H9 (cell line): ENCODE measurements at regions not wholly inside any gene's neighbourhood (a gene's known extent, or its start where the extent isn't known, plus 50 kb on each side); places are given as distances from the start of the nearest gene placed in this dataset.

Experiments used
- DNase-seq: peaks from one replicate; pipeline ENCODE4 v3.0.0-alpha.2; 2017
- H2AFZ ChIP-seq: one replicate; pipeline ENCODE4 v1.6.1; 2013; ENCODE audit warnings: mild to moderate bottlenecking, low read length, control low read depth, moderate library complexity
- H2AK5ac ChIP-seq: 2 replicates; pipeline ENCODE4 v1.6.1; 2013; ENCODE audit warnings: low read length, control low read depth, mixed read lengths; ENCODE audit not compliant: insufficient read length
- H2BK120ac ChIP-seq: one replicate; pipeline ENCODE4 v1.6.1; 2013; ENCODE audit warnings: low read depth, mild to moderate bottlenecking, low read length, control low read depth, inconsistent platforms; ENCODE audit not compliant: poor library complexity, severe bottlenecking
- H2BK12ac ChIP-seq: 2 replicates; pipeline ENCODE4 v1.6.1; 2013; ENCODE audit warnings: low read length, control low read depth, mixed read lengths, low read depth; ENCODE audit not compliant: insufficient read length
- H2BK15ac ChIP-seq: 2 replicates; pipeline ENCODE4 v1.6.1; 2013; ENCODE audit warnings: low read depth, low read length, control low read depth
- H2BK20ac ChIP-seq: one replicate; pipeline ENCODE4 v1.6.1; 2013; ENCODE audit warnings: low read depth, mild to moderate bottlenecking, low read length, control low read depth, inconsistent platforms; ENCODE audit not compliant: poor library complexity, severe bottlenecking
- H2BK5ac ChIP-seq: 2 replicates; pipeline ENCODE4 v1.6.1; 2013; ENCODE audit warnings: low read length, control low read depth, mixed read lengths; ENCODE audit not compliant: insufficient read length
- H3K14ac ChIP-seq: 2 replicates; pipeline ENCODE4 v1.6.1; 2013; ENCODE audit warnings: low read length, control low read depth; ENCODE audit not compliant: insufficient read depth
- H3K18ac ChIP-seq: 2 replicates; pipeline ENCODE4 v1.6.1; 2013; ENCODE audit warnings: low read depth, mild to moderate bottlenecking, mixed read lengths, low read length, control low read depth; ENCODE audit not compliant: insufficient read length
- H3K23ac ChIP-seq: 2 replicates; pipeline ENCODE4 v1.6.1; 2013; ENCODE audit warnings: low read length, control low read depth, mixed read lengths, low read depth; ENCODE audit not compliant: insufficient read length
- H3K23me2 ChIP-seq: 2 replicates; pipeline ENCODE4 v1.6.1; 2013; ENCODE audit warnings: low read depth, mild to moderate bottlenecking, mixed read lengths, low read length, control low read depth; ENCODE audit not compliant: insufficient read length, poor library complexity, severe bottlenecking
- H3K27ac ChIP-seq: 2 replicates; pipeline ENCODE4 v1.5.1; 2013; ENCODE audit warnings: low read length, control low read depth, mixed read lengths, low read depth; ENCODE audit not compliant: insufficient read length
- H3K27me3 ChIP-seq: 2 replicates; pipeline ENCODE4 v1.6.1; 2013; ENCODE audit warnings: low read length, control low read depth, inconsistent platforms; ENCODE audit not compliant: insufficient read depth
- H3K4ac ChIP-seq: 2 replicates; pipeline ENCODE4 v1.6.1; 2013; ENCODE audit warnings: low read depth, mild to moderate bottlenecking, control low read depth, inconsistent platforms, low read length, moderate library complexity
- H3K4me1 ChIP-seq: 2 replicates; pipeline ENCODE4 v1.6.1; 2013; ENCODE audit warnings: low read length, control low read depth, inconsistent platforms; ENCODE audit not compliant: insufficient read depth
- H3K4me2 ChIP-seq: 2 replicates; pipeline ENCODE4 v1.6.1; 2013; ENCODE audit warnings: low read length, control low read depth, mixed read lengths; ENCODE audit not compliant: insufficient read length, insufficient read depth
- H3K56ac ChIP-seq: 2 replicates; pipeline ENCODE4 v1.6.1; 2013; ENCODE audit warnings: low read depth, mild to moderate bottlenecking, mixed read lengths, low read length, control low read depth; ENCODE audit not compliant: insufficient read length
- H3K79me1 ChIP-seq: 2 replicates; pipeline ENCODE4 v1.6.1; 2013; ENCODE audit warnings: low read depth, mild to moderate bottlenecking, moderate library complexity, low read length, control low read depth, inconsistent platforms; ENCODE audit not compliant: insufficient read depth, poor library complexity, severe bottlenecking
- H3K79me2 ChIP-seq: 2 replicates; pipeline ENCODE4 v1.6.1; 2013; ENCODE audit warnings: low read length, control low read depth, inconsistent platforms; ENCODE audit not compliant: insufficient read depth
- H3K9ac ChIP-seq: 2 replicates; pipeline ENCODE4 v1.6.1; 2013; ENCODE audit warnings: low read length, control low read depth, mixed read lengths; ENCODE audit not compliant: insufficient read length; ENCODE audit errors: extremely low read depth
- H3K9me3 ChIP-seq: one replicate; pipeline ENCODE4 v1.6.1; 2013; ENCODE audit warnings: low read depth, low read length, inconsistent platforms; ENCODE audit not compliant: control insufficient read depth
- H3T11ph ChIP-seq: one replicate; pipeline ENCODE4 v1.6.1; 2013; ENCODE audit warnings: mild to moderate bottlenecking, low read length, control low read depth, inconsistent platforms
- H4K20me1 ChIP-seq: one replicate; pipeline ENCODE4 v1.6.1; 2013; ENCODE audit not compliant: control insufficient read depth, insufficient read length, insufficient read depth
- H4K5ac ChIP-seq: 2 replicates; pipeline ENCODE4 v1.6.1; 2013; ENCODE audit warnings: low read depth, mild to moderate bottlenecking, mixed read lengths, low read length, control low read depth; ENCODE audit not compliant: insufficient read length
- H4K8ac ChIP-seq: replicated peaks from 2 replicates; pipeline ENCODE4 v1.6.1; 2013; ENCODE audit warnings: low read length, control low read depth, mixed read lengths, low read depth; ENCODE audit not compliant: insufficient read length
- H4K91ac ChIP-seq: 2 replicates; pipeline ENCODE4 v1.6.1; 2013; ENCODE audit warnings: low read depth, mild to moderate bottlenecking, moderate library complexity, mixed read lengths, low read length, control low read depth; ENCODE audit not compliant: insufficient read length
- H3K27ac Mint-ChIP-seq, 3 experiments: 2 replicates in 2 of 3; 3 replicates in 1 of 3; pipeline ENCODE4 v1.8.0; 2020 to 2021; ENCODE audit warnings: mixed read lengths in 3 of 3, mild to moderate bottlenecking in 1 of 3, moderate library complexity in 1 of 3
- H3K27me3 Mint-ChIP-seq: 2 replicates; pipeline ENCODE4 v1.8.0; 2021; ENCODE audit warnings: low read depth, mild to moderate bottlenecking, moderate library complexity, mixed read lengths
- H3K36me3 Mint-ChIP-seq, 3 experiments: 2 replicates in 2 of 3; 3 replicates in 1 of 3; pipeline ENCODE4 v1.8.0; 2020 to 2021; ENCODE audit warnings: low read depth in 3 of 3, mixed read lengths in 3 of 3; ENCODE audit not compliant: insufficient read depth in 1 of 3
- H3K4me1 Mint-ChIP-seq, 2 experiments: 2 replicates each; pipeline ENCODE4 v1.8.0; 2020; ENCODE audit warnings: mixed read lengths in 2 of 2
- H3K4me3 Mint-ChIP-seq, 2 experiments: 2 replicates in 1 of 2; 3 replicates in 1 of 2; pipeline ENCODE4 v1.8.0; 2020 to 2021; ENCODE audit warnings: mild to moderate bottlenecking in 2 of 2, mixed read lengths in 2 of 2, moderate library complexity in 1 of 2
- H3K9me3 Mint-ChIP-seq, 2 experiments: 2 replicates in 1 of 2; 3 replicates in 1 of 2; pipeline ENCODE4 v1.8.0; 2020; ENCODE audit warnings: mild to moderate bottlenecking in 2 of 2, mixed read lengths in 2 of 2, moderate library complexity in 1 of 2
- whole genome bisulfite sequencing: extraction: QIAGEN DNeasy Blood & Tissue Kit; methylation state at CpG from one replicate; pipeline ENCODE4 v1.1.7; 2013; ENCODE audit warnings: missing lambda C conversion rate, low lambda C conversion rate, mixed read lengths; ENCODE audit not compliant: insufficient read length; ENCODE audit errors: extremely low coverage; 5-methylcytosine and 5-hydroxymethylcytosine counted together
- TF ChIP-seq, protein P1 (sequence below): fragments of 200-600 bp; sonication (generic); conservative IDR thresholded peaks from 3 replicates; pipeline ENCODE4 v1.8.0; 2021; ENCODE audit warnings: antibody characterized with exemption, mild to moderate bottlenecking

- no peaks in the 10 kb centered on the region for H3K23me2 ChIP-seq
- H4K8ac ChIP-seq: no peak overlapping the region
- no peak overlapping the region for H2BK120ac ChIP-seq
- H3K4ac ChIP-seq: no peak overlapping the region
- H2BK20ac ChIP-seq: no peak overlapping the region
- H3K23ac ChIP-seq: no peak overlapping the region
- no peaks in the 10 kb centered on the region for H3K4me1 ChIP-seq
- no peak overlapping the region for H3K18ac ChIP-seq
- Mint-ChIP-seq H3K27ac (no peak overlapping the region), H3K36me3 (no peaks in the 10 kb centered on the region), H3K9me3 (no peaks in the 10 kb centered on the region), H3K27me3 (no peaks in the 10 kb centered on the region), H3K4me3 (no peak overlapping the region), H3K4me1 (peaks cover 15 to 22% of the 10 kb centered on the region in 2 experiments)
- H3K79me2 ChIP-seq: no peaks in the 10 kb centered on the region
- no peak overlapping the region for H4K91ac ChIP-seq
- no peak overlapping the region for H2BK12ac ChIP-seq
- H4K5ac ChIP-seq: no peak overlapping the region
- no peak overlapping the region for H3K56ac ChIP-seq
- no peak overlapping the region for H2BK15ac ChIP-seq
- H2BK5ac ChIP-seq: no peak overlapping the region
- no peak overlapping the region for H3T11ph ChIP-seq
- H4K20me1 ChIP-seq: no peaks in the 10 kb centered on the region
- H3K14ac ChIP-seq: no peak overlapping the region
- H3K9ac ChIP-seq: no peak overlapping the region
- no peak overlapping the region for H2AFZ ChIP-seq
- H3K79me1 ChIP-seq: no peaks in the 10 kb centered on the region
- no peak overlapping the region for H3K27ac ChIP-seq
- H3K4me2 ChIP-seq: no peak overlapping the region
- WGBS: no CpG with 5 or more reads among the region's 2 CpGs
- no peak for DNase-seq
- no peaks in the 10 kb centered on the region for H3K9me3 ChIP-seq
- no peak overlapping the region for H2AK5ac ChIP-seq
- H3K27me3 ChIP-seq: no peaks in the 10 kb centered on the region
- TF ChIP-seq, protein P1, sequence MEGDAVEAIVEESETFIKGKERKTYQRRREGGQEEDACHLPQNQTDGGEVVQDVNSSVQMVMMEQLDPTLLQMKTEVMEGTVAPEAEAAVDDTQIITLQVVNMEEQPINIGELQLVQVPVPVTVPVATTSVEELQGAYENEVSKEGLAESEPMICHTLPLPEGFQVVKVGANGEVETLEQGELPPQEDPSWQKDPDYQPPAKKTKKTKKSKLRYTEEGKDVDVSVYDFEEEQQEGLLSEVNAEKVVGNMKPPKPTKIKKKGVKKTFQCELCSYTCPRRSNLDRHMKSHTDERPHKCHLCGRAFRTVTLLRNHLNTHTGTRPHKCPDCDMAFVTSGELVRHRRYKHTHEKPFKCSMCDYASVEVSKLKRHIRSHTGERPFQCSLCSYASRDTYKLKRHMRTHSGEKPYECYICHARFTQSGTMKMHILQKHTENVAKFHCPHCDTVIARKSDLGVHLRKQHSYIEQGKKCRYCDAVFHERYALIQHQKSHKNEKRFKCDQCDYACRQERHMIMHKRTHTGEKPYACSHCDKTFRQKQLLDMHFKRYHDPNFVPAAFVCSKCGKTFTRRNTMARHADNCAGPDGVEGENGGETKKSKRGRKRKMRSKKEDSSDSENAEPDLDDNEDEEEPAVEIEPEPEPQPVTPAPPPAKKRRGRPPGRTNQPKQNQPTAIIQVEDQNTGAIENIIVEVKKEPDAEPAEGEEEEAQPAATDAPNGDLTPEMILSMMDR: no peak
Observed at GRCh38 chr5:93297116-93297515, 283.9 kb downstream of the NR2F1-AS1 start.
